ENCODE measurements at regions not wholly inside any gene's neighbourhood (a gene's known extent, or its start where the extent isn't known, plus 50 kb on each side); places are given as distances from the start of the nearest gene placed in this dataset.

DNA sequence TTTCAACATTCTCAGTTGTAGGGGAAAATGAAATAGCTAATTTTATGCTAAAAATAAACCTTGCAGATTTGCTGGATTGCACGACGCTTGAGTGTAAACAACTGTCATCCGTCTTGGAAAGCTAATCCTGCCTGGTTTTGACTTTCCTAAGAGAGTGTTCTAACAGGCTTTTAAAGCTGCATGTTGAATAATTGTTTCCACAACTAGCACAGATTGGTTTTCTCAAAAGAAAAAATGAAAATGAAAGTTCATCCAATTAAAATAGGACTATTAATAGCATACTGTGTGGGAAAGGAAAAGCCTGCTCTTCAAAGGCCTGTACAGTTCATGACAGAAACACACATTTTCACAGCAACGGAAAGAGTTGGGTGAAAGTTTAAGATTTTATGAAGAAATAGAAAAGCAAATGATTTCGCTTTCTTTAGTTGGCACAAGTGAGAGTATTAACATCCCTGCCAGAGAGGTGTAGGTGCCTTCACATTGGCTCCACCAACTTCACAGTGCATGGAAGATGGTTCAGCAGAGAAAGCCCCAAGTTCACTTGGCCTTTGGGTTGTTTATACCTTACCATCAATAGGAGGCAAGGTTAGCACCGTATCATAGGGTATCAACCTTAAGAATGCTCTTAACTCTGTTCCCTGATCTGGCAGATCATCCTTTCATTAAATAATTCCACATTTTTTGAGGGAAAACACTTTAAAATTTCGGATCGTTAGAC, 140.0 kb upstream of the GUCY1A1 start:
- dilution Hi-C loops (cut with MboI; ENCODE audit: extremely low pct_ligation_motif_present, low sequenced_read_pairs) = no loop called here
- Histone ChIP-seq H3K36me3 (ENCODE audit: control insufficient read depth in 2 of 2, extremely low read depth in 1 of 2, insufficient read depth in 2 of 2, low read length in 2 of 2) (no peaks in the 10 kb centered on the region), H3K79me2 (ENCODE audit: control insufficient read depth, insufficient read depth, low read length) (no peaks in the 10 kb centered on the region), H3K4me2 (ENCODE audit: control insufficient read depth, extremely low read depth, insufficient read depth, low read depth, low read length) (no peak overlapping the region), H3K9ac (ENCODE audit: control insufficient read depth, extremely low read depth, insufficient read depth, low read length) (no peak overlapping the region), H3K27me3 (ENCODE audit: control insufficient read depth, extremely low read depth, insufficient read depth, low read length) (no peaks in the 10 kb centered on the region), H3K27ac (ENCODE audit: control insufficient read depth, insufficient read depth, low read length) (no peak overlapping the region), H2AFZ (ENCODE audit: control insufficient read depth, low read length) (no peak overlapping the region), H3K4me3 (ENCODE audit: control insufficient read depth in 2 of 3, extremely low read depth in 1 of 3, insufficient read depth in 2 of 3, low read depth in 1 of 3, low read length in 3 of 3) (no peak overlapping the region), H4K20me1 (ENCODE audit: control insufficient read depth, extremely low read depth, insufficient read depth, low read length) (no peaks in the 10 kb centered on the region), H3K9me3 (ENCODE audit: control insufficient read depth, low read depth, low read length) (no peaks in the 10 kb centered on the region), H3K9me1 (ENCODE audit: control insufficient read depth, extremely low read depth, insufficient read depth, low read length) (no peaks in the 10 kb centered on the region), H3K4me1 (ENCODE audit: control insufficient read depth, extremely low read depth, insufficient read depth, low read length) (no peaks in the 10 kb centered on the region)
- TF ChIP-seq, protein P1, sequence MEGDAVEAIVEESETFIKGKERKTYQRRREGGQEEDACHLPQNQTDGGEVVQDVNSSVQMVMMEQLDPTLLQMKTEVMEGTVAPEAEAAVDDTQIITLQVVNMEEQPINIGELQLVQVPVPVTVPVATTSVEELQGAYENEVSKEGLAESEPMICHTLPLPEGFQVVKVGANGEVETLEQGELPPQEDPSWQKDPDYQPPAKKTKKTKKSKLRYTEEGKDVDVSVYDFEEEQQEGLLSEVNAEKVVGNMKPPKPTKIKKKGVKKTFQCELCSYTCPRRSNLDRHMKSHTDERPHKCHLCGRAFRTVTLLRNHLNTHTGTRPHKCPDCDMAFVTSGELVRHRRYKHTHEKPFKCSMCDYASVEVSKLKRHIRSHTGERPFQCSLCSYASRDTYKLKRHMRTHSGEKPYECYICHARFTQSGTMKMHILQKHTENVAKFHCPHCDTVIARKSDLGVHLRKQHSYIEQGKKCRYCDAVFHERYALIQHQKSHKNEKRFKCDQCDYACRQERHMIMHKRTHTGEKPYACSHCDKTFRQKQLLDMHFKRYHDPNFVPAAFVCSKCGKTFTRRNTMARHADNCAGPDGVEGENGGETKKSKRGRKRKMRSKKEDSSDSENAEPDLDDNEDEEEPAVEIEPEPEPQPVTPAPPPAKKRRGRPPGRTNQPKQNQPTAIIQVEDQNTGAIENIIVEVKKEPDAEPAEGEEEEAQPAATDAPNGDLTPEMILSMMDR (optimal IDR thresholded peaks at IDR 0.05 in 1 of 3, IDR thresholded peaks at IDR 0.05 in 1 of 3, conservative IDR thresholded peaks at IDR 0.05 in 1 of 3; ENCODE audit: extremely low read depth in 1 of 3, insufficient read depth in 2 of 3, low read length in 3 of 3) = no peak
- no peak for TF ChIP-seq EZH2 (IDR thresholded peaks at IDR 0.05; ENCODE audit: low read length)
- DNase-seq (ENCODE audit: low read depth, low spot score) = no peak
- no peak for FAIRE-seq

DNA sequence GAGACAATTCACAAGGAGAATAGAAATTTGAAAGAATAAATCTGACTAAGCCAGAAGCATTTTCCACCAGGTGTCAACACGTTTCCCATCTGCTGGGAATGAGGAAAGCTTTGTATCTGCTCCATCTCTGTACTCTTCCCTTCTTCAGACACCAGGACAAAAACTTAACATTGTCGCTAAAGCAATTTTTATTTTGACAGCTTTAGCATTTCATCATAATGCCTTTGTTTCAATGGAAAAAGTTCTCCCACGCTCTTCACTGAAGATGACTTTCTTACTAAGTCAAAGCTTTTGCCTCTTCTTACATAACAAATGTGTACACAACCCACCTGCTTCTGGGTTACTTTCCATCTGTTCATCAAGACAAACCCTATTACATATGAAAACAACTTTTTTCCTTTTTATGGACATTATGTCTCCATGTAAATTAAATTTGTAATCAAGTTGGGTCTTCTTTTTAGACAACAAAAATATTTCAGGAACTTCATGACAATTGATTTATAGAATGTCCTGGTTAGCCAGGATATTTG, 141.7 kb upstream of the GUCY1A1 start:
- H3K9ac ChIP-seq (ENCODE audit: control insufficient read depth, extremely low read depth, insufficient read depth, low read length) = no peak overlapping the region
- FAIRE-seq (no peak), DNase-seq (ENCODE audit: low read depth, low spot score) (no peak)
- no peaks in the 10 kb centered on the region for H3K9me1 ChIP-seq (ENCODE audit: control insufficient read depth, extremely low read depth, insufficient read depth, low read length)
- H3K79me2 ChIP-seq (ENCODE audit: control insufficient read depth, insufficient read depth, low read length) = no peaks in the 10 kb centered on the region
- H3K9me3 ChIP-seq (ENCODE audit: control insufficient read depth, low read depth, low read length) = no peaks in the 10 kb centered on the region
- no peaks in the 10 kb centered on the region for H3K36me3 ChIP-seq (ENCODE audit: control insufficient read depth in 2 of 2, extremely low read depth in 1 of 2, insufficient read depth in 2 of 2, low read length in 2 of 2)
- H3K4me3 ChIP-seq (ENCODE audit: control insufficient read depth in 2 of 3, extremely low read depth in 1 of 3, insufficient read depth in 2 of 3, low read depth in 1 of 3, low read length in 3 of 3) = no peak overlapping the region
- no peak for TF ChIP-seq EZH2 (IDR thresholded peaks at IDR 0.05; ENCODE audit: low read length)
- TF ChIP-seq, protein P1 (optimal IDR thresholded peaks at IDR 0.05 in 1 of 3, IDR thresholded peaks at IDR 0.05 in 1 of 3, conservative IDR thresholded peaks at IDR 0.05 in 1 of 3; ENCODE audit: extremely low read depth in 1 of 3, insufficient read depth in 2 of 3, low read length in 3 of 3) = no peak
- H3K27me3 ChIP-seq (ENCODE audit: control insufficient read depth, extremely low read depth, insufficient read depth, low read length) = no peaks in the 10 kb centered on the region
- no peak overlapping the region for H3K4me2 ChIP-seq (ENCODE audit: control insufficient read depth, extremely low read depth, insufficient read depth, low read depth, low read length)
- dilution Hi-C loops (cut with MboI; ENCODE audit: extremely low pct_ligation_motif_present, low sequenced_read_pairs) = no loop called here
- no peaks in the 10 kb centered on the region for H4K20me1 ChIP-seq (ENCODE audit: control insufficient read depth, extremely low read depth, insufficient read depth, low read length)
- no peaks in the 10 kb centered on the region for H3K4me1 ChIP-seq (ENCODE audit: control insufficient read depth, extremely low read depth, insufficient read depth, low read length)
- no peak overlapping the region for H3K27ac ChIP-seq (ENCODE audit: control insufficient read depth, insufficient read depth, low read length)
- H2AFZ ChIP-seq (ENCODE audit: control insufficient read depth, low read length) = no peak overlapping the region
